Activated effector memory CD4-positive, alpha-beta T cell treated with anti-CD3 and anti-CD28 coated beads, Interleukin-2, amount 50 U/mL, for 16 hours (primary cell): ENCODE measurements at regions not wholly inside any gene's neighbourhood (a gene's known extent, or its start where the extent isn't known, plus 50 kb on each side); places are given as distances from the start of the nearest gene placed in this dataset.
A peak's percentile ranks its signal among the peaks of the same experiment; 100 is the strongest.

Source experiments
- DNase-seq: peaks from one replicate; pipeline ENCODE4 v3.0.0-alpha.2; 2020

GRCh38 chr14:38074081-38074480 is 133.6 kb upstream of the SSTR1 start:
- no peak for DNase-seq

- DNase-seq: no peak
Measured at GRCh38 chr14:38074754-38075153, 132.9 kb upstream of the SSTR1 start.

GRCh38 chr14:38078393-38078792 is 129.3 kb upstream of the SSTR1 start:
- DNase-seq: peak; percentile 64

- DNase-seq: no peak
Measured at GRCh38 chr14:38079268-38079667, 128.4 kb upstream of the SSTR1 start.

- DNase-seq: no peak
Measured at GRCh38 chr14:38079886-38080285, 127.8 kb upstream of the SSTR1 start.

- no peak for DNase-seq
Measured at GRCh38 chr14:38080696-38081095, 127.0 kb upstream of the SSTR1 start.

- no peak for DNase-seq
Measured at GRCh38 chr14:38083039-38083438, 124.7 kb upstream of the SSTR1 start.

- no peak for DNase-seq
Measured at GRCh38 chr14:38089123-38089522, 118.6 kb upstream of the SSTR1 start.

GRCh38 chr14:38090506-38090905 is 117.2 kb upstream of the SSTR1 start:
- no peak for DNase-seq

GRCh38 chr14:38098074-38098836 is 109.4 kb upstream of the SSTR1 start:
- DNase-seq: no peak

GRCh38 chr14:38101679-38102078 is 106.0 kb upstream of the SSTR1 start:
- DNase-seq: no peak

GRCh38 chr14:38103542-38104225 is 104.0 kb upstream of the SSTR1 start:
- no peak for DNase-seq

GRCh38 chr14:38105106-38105702 is 102.5 kb upstream of the SSTR1 start:
- DNase-seq: no peak

GRCh38 chr14:38107216-38107631 is 100.5 kb upstream of the SSTR1 start:
- no peak for DNase-seq

- no peak for DNase-seq
Measured at GRCh38 chr14:38108681-38109080, 99.0 kb upstream of the SSTR1 start.

GRCh38 chr14:38110258-38110657 is 97.4 kb upstream of the SSTR1 start:
- DNase-seq: no peak

GRCh38 chr14:38111046-38111445 is 96.7 kb upstream of the SSTR1 start:
- no peak for DNase-seq

- no peak for DNase-seq
Measured at GRCh38 chr14:38113546-38113945, 94.2 kb upstream of the SSTR1 start.

GRCh38 chr14:38116895-38117294 is 90.8 kb upstream of the SSTR1 start:
- DNase-seq: no peak

GRCh38 chr14:38120109-38120508 is 87.6 kb upstream of the SSTR1 start:
- DNase-seq: no peak

- DNase-seq: no peak
Measured at GRCh38 chr14:38121320-38122020, 86.2 kb upstream of the SSTR1 start.

GRCh38 chr14:38122241-38122640 is 85.5 kb upstream of the SSTR1 start:
- DNase-seq: no peak

- DNase-seq: no peak
Measured at GRCh38 chr14:38124506-38124905, 83.2 kb upstream of the SSTR1 start.
